NCI-H1092 treated with DMSO at 0.1 percent for 48 hours (cell line): ENCODE measurements at regions not wholly inside any gene's neighbourhood (a gene's known extent, or its start where the extent isn't known, plus 50 kb on each side); places are given as distances from the start of the nearest gene placed in this dataset.
"Not testable (repeated sequence)": the region's sequence is repeated elsewhere in the genome, so short reads cannot be mapped to it uniquely, and the experiment has no call there.

Experiments used
- DNase-seq: peaks from one replicate; lab custom pipeline; 2025; lab: John Stamatoyannopoulos, UW

- no peak for DNase-seq
Measured at GRCh38 chr6:7016226-7016625, 91.5 kb upstream of the RREB1 start.

GRCh38 chr6:7021301-7021700, 86.5 kb upstream of the RREB1 start:
- no peak for DNase-seq

- DNase-seq, result no peak
Measured at GRCh38 chr6:7025861-7026260, 81.9 kb upstream of the RREB1 start.

- DNase-seq, result not testable (repeated sequence)
Measured at GRCh38 chr6:7028963-7029362, 78.8 kb upstream of the RREB1 start.

- DNase-seq, result not testable (repeated sequence)
Measured at GRCh38 chr6:7030968-7031367, 76.8 kb upstream of the RREB1 start.

- no peak for DNase-seq
Measured at GRCh38 chr6:7033202-7033601, 74.6 kb upstream of the RREB1 start.

GRCh38 chr6:7034055-7034454, 73.7 kb upstream of the RREB1 start:
- DNase-seq, result no peak

GRCh38 chr6:7035837-7036249, 71.9 kb upstream of the RREB1 start:
- no peak for DNase-seq

- no peak for DNase-seq
Measured at GRCh38 chr6:7041511-7042026, 66.2 kb upstream of the RREB1 start.

- DNase-seq, result no peak
Measured at GRCh38 chr6:7042056-7042653, 65.6 kb upstream of the RREB1 start.

- no peak for DNase-seq
Measured at GRCh38 chr6:7042654-7043545, 64.9 kb upstream of the RREB1 start.

- no peak for DNase-seq
Measured at GRCh38 chr6:7045331-7045730, 62.4 kb upstream of the RREB1 start.

- no peak for DNase-seq
Measured at GRCh38 chr6:7045746-7046145, 62.0 kb upstream of the RREB1 start.

- DNase-seq, result no peak
Measured at GRCh38 chr6:7047128-7047527, 60.6 kb upstream of the RREB1 start.

GRCh38 chr6:7047966-7048365, 59.8 kb upstream of the RREB1 start:
- no peak for DNase-seq

GRCh38 chr6:7048894-7049293, 58.9 kb upstream of the RREB1 start:
- no peak for DNase-seq

- DNase-seq, result no peak
Measured at GRCh38 chr6:7050004-7050403, 57.8 kb upstream of the RREB1 start.

- DNase-seq, result no peak
Measured at GRCh38 chr6:7050872-7051779, 56.6 kb upstream of the RREB1 start.

GRCh38 chr6:7051780-7052442, 55.9 kb upstream of the RREB1 start:
- no peak for DNase-seq

GRCh38 chr6:7052443-7053011, 55.2 kb upstream of the RREB1 start:
- DNase-seq, result peak; percentile 3

- no peak for DNase-seq
Measured at GRCh38 chr6:7053125-7053774, 54.5 kb upstream of the RREB1 start.
